HG03432 (cell line): ENCODE measurements at regions not wholly inside any gene's neighbourhood (a gene's known extent, or its start where the extent isn't known, plus 50 kb on each side); places are given as distances from the start of the nearest gene placed in this dataset.
A peak's percentile ranks its signal among the peaks of the same experiment; 100 is the strongest.

ENCODE experiments used
- ATAC-seq: cut with Tn5 transposase; IDR thresholded peaks from one replicate; pipeline ENCODE4 v1.9.1; 2021; ENCODE audit warnings: mild to moderate bottlenecking, moderate library complexity; ENCODE audit not compliant: unreplicated experiment

DNA sequence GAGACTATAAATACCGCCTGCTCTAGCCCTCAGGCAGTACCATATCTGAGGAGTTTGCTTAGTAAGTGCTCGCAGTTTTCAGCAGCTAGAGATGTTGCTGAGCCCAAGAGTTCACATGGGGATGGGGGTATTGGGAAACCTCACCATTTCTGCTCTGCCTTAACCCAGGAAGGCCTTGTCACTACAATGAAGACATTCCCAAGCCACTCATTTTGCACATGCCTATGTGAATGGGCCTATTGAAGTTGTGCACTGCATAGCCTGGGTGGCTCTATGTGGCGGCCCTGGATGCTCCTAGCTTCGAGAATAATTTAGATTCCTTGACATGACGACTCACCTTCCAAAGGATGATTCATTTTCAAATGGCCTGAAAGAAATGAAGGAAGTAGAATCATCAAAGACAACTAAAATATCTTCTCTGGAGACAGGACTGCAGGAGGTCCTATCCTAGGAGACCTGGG is 163.4 kb downstream of the ADAMTS15 start:
- no peak for ATAC-seq

DNA sequence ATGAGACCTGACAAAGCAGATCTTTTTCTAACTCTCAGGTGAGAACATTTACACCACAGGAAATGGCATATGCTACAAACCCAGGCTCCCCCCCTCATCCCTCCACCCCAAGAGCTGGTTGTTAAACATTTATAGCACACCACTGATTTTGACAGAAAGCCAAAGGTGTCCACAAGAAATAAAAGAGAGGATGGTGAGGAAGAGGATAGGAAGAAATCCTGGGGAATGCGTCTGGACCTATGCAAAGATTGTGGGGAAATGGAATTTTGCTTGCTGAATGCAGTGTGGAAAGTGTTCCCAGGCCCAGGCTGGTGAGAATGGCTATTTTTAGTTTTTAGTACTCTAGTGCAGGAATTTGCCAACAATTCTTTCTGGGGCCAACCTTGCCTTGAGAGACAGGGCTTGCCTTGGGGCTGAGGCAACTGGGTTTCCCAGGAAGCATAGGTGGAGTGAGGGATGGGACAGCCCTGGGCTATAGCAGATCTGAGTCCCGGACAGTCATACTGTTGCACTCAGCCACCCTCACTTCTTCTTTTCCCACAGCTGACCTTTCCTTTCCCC is 163.9 kb downstream of the ADAMTS15 start:
- ATAC-seq: no peak

DNA sequence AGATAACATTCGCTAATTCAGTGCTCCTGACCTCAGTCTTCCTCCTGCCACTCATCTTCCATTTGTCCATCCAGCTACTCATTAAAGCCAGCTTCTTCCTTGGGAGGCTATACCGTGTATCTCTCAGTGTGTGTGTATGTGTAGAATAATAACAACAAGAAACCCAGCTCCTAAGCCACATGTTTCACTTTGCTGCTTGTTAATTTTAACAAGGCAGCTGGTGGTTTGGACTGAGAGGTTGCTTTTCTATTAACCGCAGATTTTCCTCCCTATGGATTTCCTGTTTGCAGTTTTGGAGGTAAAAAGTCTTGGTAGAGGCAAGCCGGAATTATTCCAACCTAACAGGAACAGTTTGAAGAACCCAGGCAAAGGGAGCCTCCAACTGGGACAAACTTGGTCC is 165.0 kb downstream of the ADAMTS15 start:
- no peak for ATAC-seq

DNA sequence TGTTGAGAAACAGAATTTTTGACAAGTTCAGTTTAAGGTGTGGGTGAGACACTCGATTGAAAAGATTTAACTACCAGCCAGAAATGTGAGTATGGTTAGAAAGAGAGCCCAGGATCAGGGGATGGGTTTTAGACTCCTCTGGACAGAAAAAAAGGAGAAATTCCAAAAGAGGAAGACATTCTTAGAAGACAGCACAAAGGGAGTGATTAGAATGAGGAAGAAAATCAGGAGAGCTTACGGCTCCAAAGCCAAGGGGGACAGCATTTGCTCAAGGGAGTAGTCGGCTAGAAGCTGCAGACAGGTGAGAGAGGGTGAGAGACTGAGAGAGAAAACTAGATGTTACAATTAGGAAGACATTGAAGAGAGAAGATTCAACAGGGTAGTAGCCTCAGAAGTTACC is 166.1 kb downstream of the ADAMTS15 start:
- no peak for ATAC-seq

GRCh38 chr11:130615561-130615960 is 167.1 kb downstream of the ADAMTS15 start:
- no peak for ATAC-seq

GRCh38 chr11:130616573-130616972 is 168.1 kb downstream of the ADAMTS15 start:
- no peak for ATAC-seq

- ATAC-seq: no peak
Observed at GRCh38 chr11:130617001-130617400, 168.6 kb downstream of the ADAMTS15 start.

- no peak for ATAC-seq
Observed at GRCh38 chr11:130620548-130620947, 172.1 kb downstream of the ADAMTS15 start.

DNA sequence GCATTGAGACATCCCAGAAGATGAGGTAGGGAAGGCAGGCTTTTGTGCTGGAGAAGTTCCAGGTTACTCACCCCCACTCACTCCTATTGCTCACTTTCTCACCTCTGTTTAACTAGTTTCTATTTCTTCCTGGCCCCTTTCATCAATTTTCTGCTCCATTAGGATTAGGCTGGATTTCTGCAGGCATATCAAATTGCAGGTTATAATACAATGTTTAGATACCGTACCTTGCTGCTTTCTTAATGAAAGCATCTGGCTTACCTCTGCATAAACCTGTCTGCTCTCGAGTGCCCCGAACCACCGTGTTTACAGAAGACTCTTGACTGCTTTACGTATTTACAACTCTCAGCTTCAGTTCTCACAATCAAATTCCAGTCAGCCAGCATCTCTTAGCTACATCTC is 173.7 kb downstream of the ADAMTS15 start:
- ATAC-seq: no peak

GRCh38 chr11:130623670-130624668 is 175.5 kb downstream of the ADAMTS15 start:
- no peak for ATAC-seq

DNA sequence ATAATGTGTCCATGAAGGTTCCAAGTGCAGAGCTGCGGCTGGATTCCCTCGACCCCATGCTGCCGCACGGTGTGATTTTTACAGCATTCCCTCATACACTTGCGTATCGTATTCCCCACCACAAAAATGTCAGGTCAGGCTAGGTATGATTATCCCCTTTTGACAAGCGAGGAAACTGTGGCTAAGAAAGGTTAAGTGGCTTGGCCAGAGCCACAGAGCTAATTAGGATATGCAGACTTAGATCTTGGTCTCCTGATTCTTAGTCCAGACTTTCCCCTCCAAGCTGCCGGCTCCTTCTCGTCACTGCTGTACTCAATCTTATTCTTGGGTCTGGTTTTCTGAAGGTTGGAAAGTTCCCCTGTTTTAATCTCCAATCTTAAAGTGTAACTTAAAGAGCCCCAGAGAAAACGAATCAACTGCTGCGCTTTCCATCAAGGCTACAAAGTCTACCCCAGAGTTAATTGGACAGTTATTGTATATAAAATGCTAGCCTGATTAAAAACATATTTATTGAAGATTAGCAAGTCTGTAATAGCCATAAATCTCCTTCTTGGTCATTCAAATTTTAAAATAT is 176.6 kb downstream of the ADAMTS15 start:
- no peak for ATAC-seq

DNA sequence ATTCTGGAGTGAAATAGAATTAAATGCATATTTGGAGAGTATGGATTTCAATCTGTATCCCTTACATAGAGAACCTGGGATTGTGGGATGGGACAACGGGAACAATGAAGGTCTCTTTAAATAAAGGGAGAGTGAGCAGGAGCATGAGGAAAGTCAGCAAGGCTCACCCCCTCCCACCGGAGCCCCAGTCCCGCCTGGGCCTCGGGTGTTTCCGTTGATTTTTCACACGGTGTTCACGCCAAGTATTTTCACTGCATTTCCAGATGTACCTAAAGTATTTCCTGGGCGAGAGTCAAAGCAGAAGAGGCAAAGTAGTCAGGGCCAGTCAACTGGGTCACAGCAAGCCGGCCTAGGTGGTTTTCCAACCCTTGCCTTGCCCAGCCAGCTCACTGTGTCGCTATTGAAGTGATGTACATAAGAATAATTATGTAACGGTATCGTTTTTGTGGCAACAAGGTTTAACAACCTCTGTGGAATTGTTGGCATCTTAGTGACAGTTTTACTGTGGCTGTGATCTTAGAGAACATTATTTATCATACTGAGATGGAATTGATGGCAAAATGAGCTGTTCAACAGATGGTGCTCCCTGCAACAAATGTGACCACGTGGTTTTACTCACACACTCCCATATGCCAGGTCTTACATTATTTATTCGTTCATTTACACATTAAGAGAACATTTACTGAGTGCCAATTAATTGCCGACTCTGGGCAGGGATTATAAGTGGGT is 177.3 kb downstream of the ADAMTS15 start:
- ATAC-seq: no peak

GRCh38 chr11:130629039-130629438 is 180.6 kb downstream of the ADAMTS15 start:
- ATAC-seq: no peak

DNA sequence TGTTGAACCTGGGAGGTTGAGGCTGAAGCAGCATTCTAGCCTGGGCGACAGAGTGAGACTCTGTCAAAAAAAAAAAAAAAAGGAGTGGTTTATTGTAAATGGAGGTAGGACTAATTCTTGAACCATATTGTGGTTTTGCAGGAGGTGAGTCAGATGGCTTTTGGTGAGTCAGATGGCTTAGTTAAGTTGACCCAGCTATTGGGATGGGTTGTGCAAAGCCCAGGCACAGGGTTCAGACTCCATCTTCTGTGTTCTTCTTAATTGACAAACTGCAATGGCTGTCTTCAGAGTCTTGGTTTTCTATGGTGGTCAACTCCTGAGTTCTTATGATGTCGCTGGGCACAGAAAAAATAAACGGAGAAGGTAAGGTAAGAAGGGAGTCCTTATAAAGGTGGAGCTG is 182.7 kb downstream of the ADAMTS15 start:
- no peak for ATAC-seq

DNA sequence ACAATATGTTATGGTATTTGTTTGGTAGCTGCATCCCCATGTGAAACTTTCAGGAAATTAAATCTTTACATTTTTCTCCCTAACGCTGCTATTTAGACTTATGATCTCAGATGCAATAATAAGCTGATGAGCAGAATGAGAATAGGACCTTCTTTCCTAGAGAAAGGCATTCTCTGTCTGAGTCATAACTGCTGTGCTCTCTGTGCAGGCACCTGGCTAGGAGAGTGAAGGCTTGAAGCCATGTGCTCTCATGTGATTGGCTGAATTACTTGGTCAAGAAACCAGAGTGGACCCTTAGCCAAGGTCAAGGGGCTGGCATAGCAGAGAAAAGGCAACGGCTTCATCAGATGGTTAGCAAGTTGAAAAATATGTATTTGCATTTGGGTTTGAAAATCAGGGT is 185.0 kb downstream of the ADAMTS15 start:
- no peak for ATAC-seq

DNA sequence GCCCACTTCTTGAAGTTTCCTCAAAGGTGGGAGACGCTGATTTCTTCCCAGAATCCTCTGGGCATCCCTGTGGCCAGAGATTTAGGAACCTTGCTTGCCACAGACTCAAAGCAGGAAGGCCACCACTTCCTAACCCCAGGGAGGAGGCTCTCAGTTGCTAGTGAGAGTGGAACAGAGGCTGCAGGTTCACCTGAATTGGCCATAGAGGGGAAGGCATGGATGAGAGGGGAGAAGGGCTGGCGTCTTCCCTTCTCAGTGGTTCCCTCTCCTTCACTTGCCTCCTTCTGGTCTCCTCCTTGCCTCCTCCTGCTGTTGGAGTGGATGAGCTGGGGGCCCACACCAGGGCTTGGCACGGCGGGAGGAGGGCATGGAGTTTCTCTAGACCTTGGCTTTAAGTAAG is 185.7 kb downstream of the ADAMTS15 start:
- no peak for ATAC-seq

DNA sequence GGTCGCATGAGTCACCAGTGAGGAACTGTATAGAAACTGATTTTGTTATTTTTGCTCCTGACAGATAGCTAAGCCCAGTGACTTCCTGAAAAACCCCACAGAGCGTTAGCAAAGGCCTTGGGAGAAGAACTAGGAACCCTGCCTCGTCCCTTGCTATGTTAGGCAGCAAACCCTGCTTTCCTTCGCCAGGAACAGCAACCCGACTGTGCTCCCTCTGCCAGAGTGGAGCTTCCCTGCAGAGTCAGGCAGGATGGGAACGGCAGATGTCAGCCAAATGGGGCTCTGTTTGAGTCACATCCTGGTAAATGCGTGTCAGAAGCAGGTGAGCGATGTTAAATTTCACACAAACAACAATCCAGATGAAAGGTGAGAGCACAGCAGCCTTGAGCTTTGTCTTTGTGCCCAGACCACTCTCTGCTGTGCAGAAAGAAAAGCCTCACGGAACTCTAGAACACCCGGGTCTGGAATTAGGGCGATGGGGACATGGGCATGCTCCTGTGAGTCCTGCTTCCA is 186.6 kb downstream of the ADAMTS15 start:
- no peak for ATAC-seq

DNA sequence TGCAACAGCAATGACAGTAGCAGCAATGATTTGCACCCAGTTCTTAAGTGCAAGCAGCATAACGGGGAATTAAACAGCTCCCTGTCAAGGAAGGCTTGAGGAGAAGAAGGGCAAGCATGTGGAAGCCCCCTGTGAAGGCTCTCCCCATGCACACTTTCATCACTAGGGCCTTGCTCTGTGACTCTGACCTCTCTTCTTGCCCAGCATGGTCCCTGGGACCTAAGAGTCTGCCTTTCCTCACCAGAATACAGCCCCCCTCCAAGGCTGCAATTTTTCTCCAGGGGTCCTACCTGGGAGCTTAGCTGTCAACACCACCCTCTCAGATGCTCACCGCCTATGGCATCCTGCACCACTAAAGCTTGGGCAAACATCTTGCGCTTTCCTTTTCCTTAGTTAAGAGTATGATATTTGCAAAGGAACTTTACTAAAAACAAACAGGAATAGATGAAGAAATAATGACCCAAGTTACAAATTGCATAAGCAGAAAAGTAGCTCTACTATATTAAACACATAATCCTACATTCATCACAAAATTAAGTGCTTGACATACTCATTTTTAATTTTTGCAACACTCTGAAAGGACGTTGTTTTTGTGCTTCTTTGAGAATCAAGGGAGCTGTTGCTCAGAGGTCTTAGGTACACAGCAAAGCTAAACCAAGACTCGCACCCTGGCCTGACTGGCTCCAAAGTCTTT is 187.6 kb downstream of the ADAMTS15 start:
- no peak for ATAC-seq

- peak; percentile 76 for ATAC-seq
Observed at GRCh38 chr11:130636722-130637464, 188.4 kb downstream of the ADAMTS15 start.

DNA sequence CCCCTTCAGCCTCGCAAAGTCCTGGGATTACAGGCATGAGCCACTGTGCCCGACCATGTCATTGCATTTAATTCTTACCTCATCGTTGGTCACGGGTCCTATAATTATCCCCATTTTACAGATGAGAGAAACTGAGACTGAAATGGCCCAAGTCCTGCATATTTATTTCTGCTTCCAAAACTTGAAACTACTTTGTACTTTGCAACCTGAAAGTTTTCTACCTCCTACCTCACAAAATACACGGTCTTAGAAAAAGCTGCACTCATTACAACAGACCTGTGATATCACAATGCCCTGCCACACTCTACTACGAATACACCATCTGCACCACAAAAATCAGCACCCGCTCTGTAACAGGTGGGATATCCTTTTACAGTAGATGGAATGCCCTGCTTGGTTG is 189.1 kb downstream of the ADAMTS15 start:
- ATAC-seq: no peak
